ENCODE measurements at regions not wholly inside any gene's neighbourhood (a gene's known extent, or its start where the extent isn't known, plus 50 kb on each side); places are given as distances from the start of the nearest gene placed in this dataset.
"Not testable (repeated sequence)": the region's sequence is repeated elsewhere in the genome, so short reads cannot be mapped to it uniquely, and the experiment has no call there.

DNA sequence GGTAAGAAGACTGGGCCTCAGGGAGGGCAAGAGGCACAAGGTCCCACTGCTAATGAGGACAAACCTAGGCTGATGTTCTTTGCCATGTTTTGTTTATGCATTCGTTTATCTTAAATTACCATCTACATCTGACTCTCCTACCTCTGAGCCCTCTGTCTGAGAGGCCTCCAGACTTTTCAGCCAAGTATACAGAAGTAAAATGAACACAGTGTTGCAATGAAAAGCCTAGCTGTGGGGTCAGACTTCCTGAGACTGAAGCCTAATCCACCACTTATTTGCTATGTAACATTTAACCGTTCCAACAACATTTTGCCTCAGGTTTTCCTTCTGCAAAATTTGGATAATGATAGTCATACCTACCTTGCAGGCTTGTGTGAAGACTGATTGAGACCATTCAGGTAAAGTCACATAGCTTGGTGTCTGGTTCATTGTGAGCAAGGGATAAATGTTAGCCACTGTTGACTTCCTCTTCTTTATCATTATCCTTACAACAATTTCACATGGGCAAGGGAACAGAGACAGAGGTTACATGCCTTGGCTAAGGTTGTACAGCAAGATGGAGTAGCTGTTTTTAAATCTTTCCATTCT is 374.9 kb upstream of the CLINT1 start:
- H3K9me3 ChIP-seq = no peaks in the 10 kb centered on the region
- H3K4me1 ChIP-seq = no peaks in the 10 kb centered on the region
- no peak for TF ChIP-seq CTCF (IDR thresholded peaks at IDR 0.05)
- intact Hi-C loops (cut with DNase I; ENCODE audit: low total_unique reads) = no loop called here
- H3K27ac ChIP-seq = no peak overlapping the region
- no peaks in the 10 kb centered on the region for H3K36me3 ChIP-seq
- no peak overlapping the region for H3K4me3 ChIP-seq
- H3K27me3 ChIP-seq = no peaks in the 10 kb centered on the region
- no peak for DNase-seq

GRCh38 chr5:158227314-158227713 is 368.4 kb upstream of the CLINT1 start:
- intact Hi-C loops (cut with DNase I; ENCODE audit: low total_unique reads); H3K4me3 ChIP-seq; H3K36me3 ChIP-seq; H3K27me3 ChIP-seq; H3K9me3 ChIP-seq; DNase-seq; H3K27ac ChIP-seq; H3K4me1 ChIP-seq: not testable (repeated sequence)

GRCh38 chr5:158226496-158226895 is 367.6 kb upstream of the CLINT1 start:
- no peaks in the 10 kb centered on the region for H3K4me1 ChIP-seq
- H3K36me3 ChIP-seq = no peaks in the 10 kb centered on the region
- intact Hi-C loops (cut with DNase I; ENCODE audit: low total_unique reads) = no loop called here
- H3K4me3 ChIP-seq = no peak overlapping the region
- no peak overlapping the region for H3K27ac ChIP-seq
- H3K27me3 ChIP-seq = no peaks in the 10 kb centered on the region
- peaks cover 0 to 6% (median 0%) of the 10 kb centered on the region in 3 donors for H3K9me3 ChIP-seq
- TF ChIP-seq CTCF (IDR thresholded peaks at IDR 0.05) = no peak
- no peak for DNase-seq

- no peak for TF ChIP-seq CTCF (IDR thresholded peaks at IDR 0.05)
- no peak overlapping the region for H3K27ac ChIP-seq
- no peaks in the 10 kb centered on the region for H3K27me3 ChIP-seq
- intact Hi-C loops (cut with DNase I; ENCODE audit: low total_unique reads) = no loop called here
- DNase-seq = no peak
- no peaks in the 10 kb centered on the region for H3K36me3 ChIP-seq
- H3K4me1 ChIP-seq = no peaks in the 10 kb centered on the region
- H3K9me3 ChIP-seq = peaks cover 0 to 6% (median 0%) of the 10 kb centered on the region in 3 donors
- H3K4me3 ChIP-seq = no peak overlapping the region
Measured at GRCh38 chr5:158224253-158224652, 365.3 kb upstream of the CLINT1 start.

- Histone ChIP-seq H3K36me3 (no peaks in the 10 kb centered on the region), H3K4me1 (no peaks in the 10 kb centered on the region), H3K27me3 (no peaks in the 10 kb centered on the region), H3K27ac (no peak overlapping the region), H3K4me3 (no peak overlapping the region), H3K9me3 (peaks cover 0 to 6% (median 0%) of the 10 kb centered on the region in 3 donors)
- no peak for TF ChIP-seq CTCF (IDR thresholded peaks at IDR 0.05)
- DNase-seq = no peak
- intact Hi-C loops (cut with DNase I; ENCODE audit: low total_unique reads) = no loop called here
Measured at GRCh38 chr5:158223054-158223600, 364.2 kb upstream of the CLINT1 start.

GRCh38 chr5:158212917-158213316 is 354.0 kb upstream of the CLINT1 start:
- DNase-seq = no peak
- peaks cover 0 to 3% (median 0%) of the 10 kb centered on the region in 3 donors for H3K9me3 ChIP-seq
- intact Hi-C loops (cut with DNase I; ENCODE audit: low total_unique reads) = no loop called here

More at GRCh38 chr5:158212917-158213316, 354.0 kb upstream of the CLINT1 start:
- H3K4me3 ChIP-seq = no peak overlapping the region
- TF ChIP-seq CTCF (IDR thresholded peaks at IDR 0.05) = no peak
- H3K27ac ChIP-seq = no peak overlapping the region
- no peaks in the 10 kb centered on the region for H3K36me3 ChIP-seq
- no peaks in the 10 kb centered on the region for H3K27me3 ChIP-seq
- H3K4me1 ChIP-seq = no peaks in the 10 kb centered on the region

Measured in tibial artery (tissue), 4 donors.